Prostate gland (tissue), 2 donors: ENCODE measurements at regions not wholly inside any gene's neighbourhood (a gene's known extent, or its start where the extent isn't known, plus 50 kb on each side); places are given as distances from the start of the nearest gene placed in this dataset.

Source experiments
- DNase-seq: peaks from one replicate; pipeline ENCODE4 v3.0.0-alpha.2; 2019; ENCODE audit warnings: low spot score
- H3K27ac ChIP-seq, 2 donors: fragments of 200-600 bp; sonication (generic); 2 replicates each; pipeline ENCODE4 v1.5.1; 2017 to 2019
- H3K27me3 ChIP-seq: fragments of 200-600 bp; sonication (generic); replicated peaks from 2 replicates; pipeline ENCODE4 v1.5.1; 2019; ENCODE audit not compliant: insufficient read depth
- H3K36me3 ChIP-seq, 2 donors: fragments of 200-600 bp; sonication (generic); 1 replicate in 1 of 2; 2 replicates in 1 of 2; pipeline versions ENCODE4 v1.5.1 to v1.8.1; 2017 to 2019
- H3K4me1 ChIP-seq: fragments of 200-600 bp; sonication (generic); replicated peaks from 2 replicates; pipeline ENCODE4 v1.5.1; 2019
- H3K4me3 ChIP-seq, 2 donors: fragments of 200-600 bp; sonication (generic); 2 replicates each; pipeline ENCODE4 v1.5.1; 2017 to 2019
- H3K9me3 ChIP-seq: fragments of 200-600 bp; sonication (generic); 2 replicates; pipeline ENCODE4 v1.5.1; 2017
- CTCF ChIP-seq, 4 experiments: fragments of 200-600 bp in 2 of 4; fragments of 450-650 bp in 2 of 4; sonication (generic) in 2 of 4; IDR thresholded peaks; 1 replicate in 3 of 4; 2 replicates in 1 of 4; pipeline ENCODE4 v1.5.1; 2016 to 2019; ENCODE audit warnings: antibody characterized with exemption in 4 of 4, mild to moderate bottlenecking in 2 of 4, moderate library complexity in 2 of 4
- POLR2A ChIP-seq: fragments of 450-650 bp; IDR thresholded peaks from one replicate; pipeline ENCODE4 v1.6.1; 2016; ENCODE audit warnings: antibody characterized with exemption, mild to moderate bottlenecking
- POLR2AphosphoS5 ChIP-seq: sonication (generic); formaldehyde crosslinking; IDR thresholded peaks from one replicate; pipeline ENCODE4 v1.6.1; 2017; ENCODE audit warnings: antibody characterized with exemption
- WGBS: methylation state at CpG from one replicate; pipeline ENCODE4 v1.1.5; 2018; 5-methylcytosine and 5-hydroxymethylcytosine counted together
- intact Hi-C: fragments of 100-400 bp; cut with DNase I; formaldehyde crosslinking; loops from one replicate; pipeline ENCODE4 v1.14.2; 2022

- TF ChIP-seq CTCF (IDR thresholded peaks at IDR 0.05), result no peak
- TF ChIP-seq POLR2AphosphoS5, result no peak
- no peak for TF ChIP-seq POLR2A
- Histone ChIP-seq H3K4me1 (no peaks in the 10 kb centered on the region), H3K4me3 (no peak overlapping the region), H3K27ac (no peak overlapping the region), H3K27me3 (no peaks in the 10 kb centered on the region), H3K36me3 (no peaks in the 10 kb centered on the region), H3K9me3 (no peaks in the 10 kb centered on the region)
- 69% methylated on average over 8 of the region's 8 CpGs for WGBS
- intact Hi-C loops, result loop anchor here (10.0 kb wide), 1 partner anchor 299 kb away; no protein-coding TSS in a partner anchor
- no peak for DNase-seq
Observed at GRCh38 chr1:227433663-227434341, 115.5 kb upstream of the CDC42BPA start.

- no peaks in the 10 kb centered on the region for H3K36me3 ChIP-seq
- no peak overlapping the region for H3K27ac ChIP-seq
- no peak for TF ChIP-seq CTCF (IDR thresholded peaks at IDR 0.05)
- H3K27me3 ChIP-seq, result no peaks in the 10 kb centered on the region
- no peaks in the 10 kb centered on the region for H3K9me3 ChIP-seq
- WGBS, result 89% methylated on average over 3 of the region's 3 CpGs
- no peak overlapping the region for H3K4me3 ChIP-seq
- intact Hi-C loops, result loop anchor here (10.0 kb wide), 1 partner anchor 298 kb away; no protein-coding TSS in a partner anchor
- DNase-seq, result no peak
- no peaks in the 10 kb centered on the region for H3K4me1 ChIP-seq
Observed at GRCh38 chr1:227432981-227433380, 114.7 kb upstream of the CDC42BPA start.

- intact Hi-C loops, result loop anchor here (10.0 kb wide), 1 partner anchor 297 kb away; no protein-coding TSS in a partner anchor
- no peaks in the 10 kb centered on the region for H3K9me3 ChIP-seq
- no peak overlapping the region for H3K27ac ChIP-seq
- H3K4me1 ChIP-seq, result no peaks in the 10 kb centered on the region
- WGBS, result 80% methylated on average over 1 of the region's 1 CpG
- no peaks in the 10 kb centered on the region for H3K36me3 ChIP-seq
- TF ChIP-seq CTCF (IDR thresholded peaks at IDR 0.05) (no peak), POLR2AphosphoS5 (no peak), POLR2A (no peak)
- no peak for DNase-seq
- no peaks in the 10 kb centered on the region for H3K27me3 ChIP-seq
- no peak overlapping the region for H3K4me3 ChIP-seq
Observed at GRCh38 chr1:227432181-227432535, 113.9 kb upstream of the CDC42BPA start.

- peak overlapping the region in 1 of 2 donors; percentile 24 for H3K27ac ChIP-seq
- no peaks in the 10 kb centered on the region for H3K36me3 ChIP-seq
- DNase-seq, result no peak
- WGBS, result 45% methylated on average over 13 of the region's 13 CpGs
- H3K4me3 ChIP-seq, result no peak overlapping the region
- intact Hi-C loops, result loop anchor here (2.0 to 10.0 kb wide), 2 partner anchors 111 to 295 kb away; partner anchors contain the start of gene CDC42BPA
- no peaks in the 10 kb centered on the region for H3K9me3 ChIP-seq
- no peak for TF ChIP-seq POLR2A
- TF ChIP-seq CTCF (IDR thresholded peaks at IDR 0.05), result no peak
- no peak for TF ChIP-seq POLR2AphosphoS5
- peaks cover 2% of the 10 kb centered on the region for H3K27me3 ChIP-seq
- H3K4me1 ChIP-seq, result no peaks in the 10 kb centered on the region
Observed at GRCh38 chr1:227429447-227430359, 111.4 kb upstream of the CDC42BPA start.
